Forelimb muscle (tissue), 1 donor: ENCODE measurements at regions not wholly inside any gene's neighbourhood (a gene's known extent, or its start where the extent isn't known, plus 50 kb on each side); places are given as distances from the start of the nearest gene placed in this dataset.

Source experiments
- DNase-seq: peaks from one replicate; pipeline ENCODE4 v3.0.0-alpha.2; 2013; ENCODE audit warnings: low read depth

GRCh38 chr2:168375195-168375798 lies 80.8 kb upstream of the CERS6 start:
- DNase-seq = no peak

DNA sequence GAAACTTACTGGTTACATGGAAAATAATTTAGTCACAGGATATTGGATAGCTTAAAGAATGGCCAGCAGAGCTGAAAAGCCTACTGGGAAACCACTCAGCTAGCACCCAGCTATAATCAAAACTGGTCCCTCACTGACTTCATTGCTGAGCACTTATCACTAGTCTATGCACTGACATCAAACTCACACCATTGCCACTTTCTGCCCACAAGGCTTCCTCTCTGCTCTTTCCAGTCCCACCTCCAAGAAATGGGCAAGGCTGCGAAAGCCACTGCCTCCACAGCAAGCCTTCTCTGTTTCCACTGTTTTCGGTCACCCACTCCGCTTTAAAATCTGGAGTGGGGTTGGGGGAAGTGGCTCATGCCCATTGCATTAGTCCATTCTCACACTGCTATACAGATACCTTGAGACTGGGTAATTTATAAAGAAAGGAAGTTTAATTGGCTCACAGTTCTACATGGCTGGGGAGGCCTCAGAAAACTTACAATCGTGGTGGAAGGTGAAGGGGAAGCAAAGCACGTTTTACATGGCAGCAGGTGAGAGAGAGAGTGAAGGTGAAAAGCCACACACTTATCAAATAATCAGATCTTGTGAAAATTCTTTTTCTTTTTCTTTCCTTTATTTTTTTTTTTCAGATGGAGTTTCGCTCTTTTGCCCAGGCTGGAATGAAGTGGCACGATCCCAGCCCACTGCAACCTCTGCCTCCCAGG lies 77.0 kb upstream of the CERS6 start:
- DNase-seq = no peak

DNA sequence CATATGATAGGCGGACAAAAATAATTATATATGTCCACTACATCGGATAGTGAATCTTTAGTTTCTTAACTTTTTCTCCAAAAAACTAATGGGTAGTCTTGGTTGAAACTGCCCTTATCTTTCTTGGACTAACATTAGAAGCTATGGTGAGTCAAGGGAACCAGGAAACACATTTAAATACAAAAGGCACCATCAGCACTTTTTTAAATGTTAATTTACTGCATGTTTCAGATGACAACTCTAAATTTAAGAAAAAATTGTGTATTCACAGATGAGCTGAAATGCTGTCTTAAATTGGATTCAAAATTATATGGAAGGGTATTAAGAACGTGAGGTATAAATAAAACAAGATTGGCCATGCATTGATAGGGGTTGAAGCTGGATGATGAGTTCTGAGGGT lies 75.6 kb upstream of the CERS6 start:
- DNase-seq = no peak

- DNase-seq = no peak
Observed at GRCh38 chr2:168392024-168392423, 64.0 kb upstream of the CERS6 start.

- no peak for DNase-seq
Observed at GRCh38 chr2:168392797-168393196, 63.3 kb upstream of the CERS6 start.

- no peak for DNase-seq
Observed at GRCh38 chr2:168394262-168394661, 61.8 kb upstream of the CERS6 start.

DNA sequence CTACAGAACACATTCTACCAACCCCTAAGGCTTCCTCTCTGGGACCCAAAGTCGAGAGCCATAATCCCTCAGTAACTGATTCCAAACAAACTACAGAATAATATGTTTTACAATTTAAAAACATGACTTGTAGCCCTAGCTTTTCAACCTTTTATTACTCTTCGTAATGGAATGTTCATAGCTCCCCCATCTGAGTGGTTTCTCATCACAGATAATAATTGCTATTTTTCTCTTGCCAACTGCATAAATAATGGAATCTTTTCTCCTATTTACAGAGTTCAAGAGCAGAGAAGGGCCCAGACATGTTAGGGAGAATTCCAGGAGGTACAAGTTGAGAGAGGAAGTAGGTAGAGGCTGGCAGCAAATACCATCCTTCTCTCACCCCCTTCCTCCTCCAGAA lies 59.9 kb upstream of the CERS6 start:
- DNase-seq = no peak

GRCh38 chr2:168397629-168398028 lies 58.4 kb upstream of the CERS6 start:
- DNase-seq = no peak

DNA sequence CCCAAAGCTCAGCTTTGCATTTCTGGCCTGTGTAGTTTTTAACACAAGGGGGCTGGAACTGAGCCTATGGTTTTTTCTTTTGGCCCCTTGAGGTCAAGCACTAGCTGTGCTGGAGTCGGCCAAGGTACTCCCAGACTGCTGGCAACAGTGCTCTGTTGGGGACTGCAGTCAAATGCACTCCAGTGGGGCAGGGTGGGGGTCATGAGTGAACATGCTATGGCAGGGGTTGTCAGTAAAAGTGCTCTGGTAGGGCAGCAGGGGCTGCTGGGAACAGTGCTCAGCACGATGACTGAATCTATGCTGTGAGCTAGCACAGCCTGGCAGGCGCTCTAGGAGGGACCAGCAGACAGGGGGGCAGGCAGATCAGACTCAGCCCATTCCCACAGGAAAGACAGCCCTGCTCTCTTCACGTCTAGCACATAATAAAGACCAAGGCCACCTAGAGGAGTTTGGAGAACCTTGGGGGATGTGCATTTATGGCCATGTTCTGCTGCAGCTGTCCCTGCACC lies 55.0 kb upstream of the CERS6 start:
- no peak for DNase-seq

DNA sequence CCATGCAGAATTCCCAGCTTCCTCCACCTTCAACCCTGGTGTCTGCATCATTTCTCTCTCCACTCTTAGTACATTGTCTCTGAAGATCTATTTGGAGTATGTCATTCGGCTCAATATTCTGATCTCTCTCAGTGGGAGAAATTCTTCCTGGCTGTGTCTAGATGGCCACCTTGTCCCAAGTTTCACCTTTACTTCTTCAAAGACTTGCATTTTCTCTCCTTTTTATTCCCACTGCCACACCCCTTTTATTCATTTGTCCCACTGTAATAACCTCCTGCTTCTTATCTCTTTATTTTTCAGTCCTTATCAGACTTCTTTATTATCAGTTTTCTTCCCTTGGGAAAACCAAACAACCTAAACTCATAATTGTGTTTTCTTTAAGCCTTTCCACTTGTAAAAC lies 54.3 kb upstream of the CERS6 start:
- DNase-seq = no peak

DNA sequence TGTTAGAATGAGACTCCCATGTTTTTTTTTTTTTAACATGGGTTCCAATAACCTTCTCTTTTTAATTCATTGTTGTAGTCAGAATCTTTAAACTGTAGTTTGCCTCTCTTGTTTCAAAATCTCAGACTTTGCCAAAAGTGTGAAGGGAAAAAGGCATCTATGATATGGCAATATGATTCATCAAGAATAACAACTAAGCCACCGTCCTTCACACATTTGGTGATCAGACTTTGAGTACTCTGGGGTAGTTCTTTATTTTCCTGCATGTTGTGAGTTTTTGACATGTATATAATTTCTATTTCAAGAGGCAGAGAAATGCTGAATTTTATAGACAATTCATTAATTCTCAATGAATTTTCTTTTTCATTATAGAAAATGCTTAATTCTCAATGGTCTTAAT lies 53.5 kb upstream of the CERS6 start:
- no peak for DNase-seq

DNA sequence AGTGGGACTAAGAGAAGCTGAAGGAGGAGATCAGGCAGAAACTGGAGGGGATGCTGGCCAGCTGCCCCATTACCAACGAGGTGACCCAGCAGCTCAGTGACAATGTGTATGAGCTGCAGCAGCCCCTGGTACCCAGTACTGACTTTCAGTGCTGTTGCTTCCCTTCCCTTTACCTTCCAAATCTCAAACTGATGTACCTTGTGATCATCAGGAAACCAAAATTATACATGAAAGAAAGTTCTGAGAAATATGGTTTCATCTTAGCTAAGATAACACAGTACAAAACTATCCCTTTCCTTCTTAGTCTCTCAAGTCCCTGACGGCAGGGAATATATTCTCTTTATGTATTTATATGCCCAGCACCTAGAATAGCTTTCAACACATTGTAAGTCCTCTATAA lies 52.3 kb upstream of the CERS6 start:
- no peak for DNase-seq

DNA sequence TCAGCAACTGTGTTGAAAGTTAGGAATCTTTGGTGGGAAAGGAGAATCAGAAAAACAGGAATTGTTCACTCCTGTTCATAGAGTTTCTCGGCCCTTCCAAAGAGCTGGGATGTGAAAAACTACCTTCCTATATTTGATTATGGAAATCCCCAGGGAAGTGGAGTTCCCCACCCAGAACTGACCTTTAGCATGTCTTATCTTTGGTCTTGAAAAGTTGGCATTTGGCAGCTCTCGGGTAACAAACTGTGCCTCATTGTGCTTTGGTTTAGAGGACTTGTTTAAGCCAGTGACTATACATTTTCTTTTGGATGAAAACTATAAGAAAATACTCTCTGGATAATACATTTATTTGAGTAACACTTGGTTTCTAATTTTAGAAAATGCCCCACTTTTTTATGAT lies 51.3 kb upstream of the CERS6 start:
- DNase-seq = no peak
